WERI-Rb-1 (cell line): ENCODE measurements at regions not wholly inside any gene's neighbourhood (a gene's known extent, or its start where the extent isn't known, plus 50 kb on each side); places are given as distances from the start of the nearest gene placed in this dataset.

Source experiments
- DNase-seq: peaks from one replicate; pipeline ENCODE4 v3.0.0-alpha.2; 2020
- H3K27ac ChIP-seq: fragments of 250-450 bp; sonication (Bioruptor Pico); 2 replicates; pipeline ENCODE4 v1.5.1; 2020; ENCODE audit warnings: mild to moderate bottlenecking, moderate library complexity
- H3K27me3 ChIP-seq: fragments of 250-450 bp; sonication (Bioruptor Pico); 2 replicates; pipeline ENCODE4 v1.5.1; 2021; ENCODE audit warnings: mild to moderate bottlenecking, low read depth, moderate library complexity; ENCODE audit not compliant: insufficient read depth, severe bottlenecking
- H3K36me3 ChIP-seq: fragments of 250-450 bp; sonication (Bioruptor Pico); 2 replicates; pipeline ENCODE4 v1.5.1; 2020; ENCODE audit warnings: mild to moderate bottlenecking, moderate library complexity
- H3K4me3 ChIP-seq: 2 replicates; pipeline ENCODE4 v1.5.1; 2011; ENCODE audit warnings: low read depth, mild to moderate bottlenecking, control low read depth, low read length
- H3K9me3 ChIP-seq: fragments of 250-450 bp; sonication (Bioruptor Pico); 2 replicates; pipeline ENCODE4 v1.5.1; 2021; ENCODE audit warnings: mild to moderate bottlenecking, moderate library complexity; ENCODE audit not compliant: severe bottlenecking
- CTCF ChIP-seq: IDR thresholded peaks from 2 replicates; pipeline ENCODE4 v1.5.1; 2011; ENCODE audit warnings: low read depth, mild to moderate bottlenecking, control low read depth, inconsistent platforms, low read length

- Histone ChIP-seq H3K27me3 (no peaks in the 10 kb centered on the region), H3K27ac (peak overlapping the region; percentile 93), H3K9me3 (peaks cover 3% of the 10 kb centered on the region), H3K4me3 (no peak overlapping the region), H3K36me3 (no peaks in the 10 kb centered on the region)
- peak; percentile 46 for DNase-seq
- TF ChIP-seq CTCF: no peak
Measured at GRCh38 chr1:8170059-8170835, 144.1 kb upstream of the ERRFI1 start.

DNA sequence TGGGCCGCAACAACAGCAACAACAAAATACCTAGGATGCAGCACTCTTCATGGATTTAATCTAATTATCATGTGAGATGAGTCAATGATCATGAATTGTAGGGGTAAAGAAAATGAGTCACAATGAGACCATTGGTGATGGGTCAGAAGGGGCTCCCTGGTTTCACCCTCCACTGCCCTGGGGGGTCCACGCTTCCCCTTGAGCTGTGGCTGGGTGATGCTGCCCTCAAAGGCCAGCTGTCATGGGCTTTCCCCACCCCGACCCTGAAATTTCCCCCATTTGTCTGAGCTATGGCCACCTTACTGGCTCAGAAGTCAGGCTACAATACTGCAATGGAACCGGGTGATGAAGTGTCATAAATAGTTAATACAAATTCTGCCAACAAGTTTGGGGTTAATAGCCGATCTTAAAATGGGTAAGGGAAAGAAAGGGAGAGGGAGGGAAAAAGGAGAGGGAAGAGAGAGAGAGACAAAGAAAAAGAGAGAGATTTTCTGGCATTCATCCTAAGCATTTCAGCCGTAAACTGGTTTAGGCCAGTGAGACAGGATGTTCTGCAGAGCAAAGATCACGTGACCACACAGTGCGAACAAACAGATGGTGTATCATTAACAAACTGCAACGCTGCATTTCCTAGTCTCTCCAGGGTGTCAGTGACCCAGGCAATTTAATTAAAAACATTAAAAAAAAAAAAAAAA is 143.4 kb upstream of the ERRFI1 start:
- no peaks in the 10 kb centered on the region for H3K27me3 ChIP-seq
- no peaks in the 10 kb centered on the region for H3K36me3 ChIP-seq
- DNase-seq: peak; percentile 78
- TF ChIP-seq CTCF: no peak
- H3K9me3 ChIP-seq: peaks cover 3% of the 10 kb centered on the region
- H3K27ac ChIP-seq: peak overlapping the region; percentile 93
- H3K4me3 ChIP-seq: no peak overlapping the region

- TF ChIP-seq CTCF: no peak
- no peaks in the 10 kb centered on the region for H3K27me3 ChIP-seq
- H3K36me3 ChIP-seq: no peaks in the 10 kb centered on the region
- H3K9me3 ChIP-seq: peaks cover 3% of the 10 kb centered on the region
- no peak overlapping the region for H3K27ac ChIP-seq
- no peak overlapping the region for H3K4me3 ChIP-seq
- DNase-seq: no peak
Measured at GRCh38 chr1:8167936-8168335, 141.8 kb upstream of the ERRFI1 start.

DNA sequence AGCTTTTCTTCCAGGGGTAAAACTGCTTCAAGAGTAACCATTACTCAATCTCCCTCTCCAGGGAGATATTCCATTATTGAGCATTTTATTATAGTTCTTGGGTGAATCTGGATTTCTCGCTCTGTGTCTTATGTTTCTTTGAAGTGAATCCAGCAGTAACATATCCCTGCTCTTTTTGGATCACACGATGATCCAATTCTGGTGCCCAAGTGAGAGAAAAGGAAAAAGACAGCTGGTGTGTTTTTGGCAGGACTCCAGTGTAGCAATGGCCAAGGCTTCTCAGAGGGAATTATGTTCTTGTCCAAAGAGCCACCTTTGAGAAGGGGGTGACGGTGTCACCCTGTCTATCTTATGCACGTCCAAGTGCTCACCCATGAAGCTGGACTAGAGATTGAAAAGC is 140.3 kb upstream of the ERRFI1 start:
- H3K27ac ChIP-seq: no peak overlapping the region
- DNase-seq: no peak

DNA sequence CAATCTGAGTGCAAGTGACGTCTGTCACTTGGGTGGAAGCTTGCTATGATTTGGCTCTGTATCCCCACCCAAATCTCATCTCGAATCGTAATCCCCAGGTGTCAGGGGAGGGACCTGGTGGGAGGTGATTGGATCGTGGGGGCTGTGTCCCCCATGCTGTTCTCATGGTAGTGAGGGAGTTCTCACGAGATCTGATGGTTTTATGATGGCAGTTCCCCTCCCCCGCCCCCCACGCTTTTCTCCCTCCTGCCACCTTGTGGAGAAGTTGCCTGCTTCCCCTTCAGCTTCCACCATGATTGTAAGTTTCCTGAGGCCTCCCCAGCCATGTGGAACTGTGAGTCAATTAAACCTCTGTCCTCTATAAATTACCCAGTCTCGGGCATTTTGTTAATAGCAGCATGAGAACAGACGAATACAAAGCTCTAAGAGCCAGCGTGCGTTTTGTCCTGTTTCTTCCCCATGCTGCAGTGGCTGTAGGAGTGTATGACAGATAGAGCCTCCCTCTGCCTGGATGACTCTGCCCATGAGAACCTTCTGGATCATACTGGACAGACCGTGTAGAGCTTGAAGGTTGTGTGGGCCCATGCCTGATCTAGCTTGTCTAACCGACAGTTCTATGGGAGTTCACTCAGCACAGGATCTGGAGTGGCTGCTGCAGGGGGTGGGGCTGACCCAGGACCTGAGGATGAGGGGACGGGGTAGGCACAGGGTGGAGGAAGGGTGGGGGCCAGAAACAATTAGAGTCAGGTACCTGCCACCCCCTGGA is 139.7 kb upstream of the ERRFI1 start:
- Histone ChIP-seq H3K36me3 (no peaks in the 10 kb centered on the region), H3K27me3 (no peaks in the 10 kb centered on the region), H3K27ac (no peak overlapping the region), H3K4me3 (no peak overlapping the region), H3K9me3 (peaks cover 3% of the 10 kb centered on the region)
- peak; percentile 39 for DNase-seq
- TF ChIP-seq CTCF: peak; percentile 24; the same call in 1 of the 2 replicates

More for the DNA sequence above, 140.3 kb upstream of the ERRFI1 start:
- TF ChIP-seq CTCF: no peak
- Histone ChIP-seq H3K9me3 (peaks cover 3% of the 10 kb centered on the region), H3K4me3 (no peak overlapping the region), H3K27me3 (no peaks in the 10 kb centered on the region), H3K36me3 (no peaks in the 10 kb centered on the region)
